PFSK-1 (cell line): ENCODE measurements at regions not wholly inside any gene's neighbourhood (a gene's known extent, or its start where the extent isn't known, plus 50 kb on each side); places are given as distances from the start of the nearest gene placed in this dataset.

ENCODE experiments used
- FOXP2 ChIP-seq: optimal IDR thresholded peaks from 2 replicates; pipeline ENCODE3; 2011; ENCODE audit warnings: borderline replicate concordance, control low read depth, inconsistent platforms; ENCODE audit not compliant: insufficient read depth; ENCODE audit errors: extremely low read length, extremely low read depth
- POLR2AphosphoS5 ChIP-seq: IDR thresholded peaks from 2 replicates; pipeline ENCODE4 v1.6.1; 2012; ENCODE audit warnings: low read depth, mild to moderate bottlenecking, control low read depth, low read length, moderate library complexity
- REST ChIP-seq, 2 experiments: IDR thresholded peaks; 2 replicates each; pipeline versions ENCODE4 v1.6.1 to v1.8.0; 2011 to 2012; ENCODE audit warnings: low read depth in 2 of 2, low read length in 2 of 2, control low read depth in 1 of 2, inconsistent platforms in 1 of 2, mild to moderate bottlenecking in 1 of 2, moderate library complexity in 1 of 2; ENCODE audit not compliant: insufficient read depth in 1 of 2
- SIN3A ChIP-seq: IDR thresholded peaks from 2 replicates; pipeline ENCODE4 v1.6.1; 2012; ENCODE audit warnings: mild to moderate bottlenecking, low read length, moderate library complexity, borderline replicate concordance; ENCODE audit not compliant: insufficient read depth
- TAF1 ChIP-seq: IDR thresholded peaks from 2 replicates; pipeline ENCODE4 v1.6.1; 2012; ENCODE audit warnings: low read length, control low read depth, borderline replicate concordance; ENCODE audit not compliant: insufficient read depth

- TF ChIP-seq SIN3A: no peak
- TF ChIP-seq TAF1: no peak
- TF ChIP-seq FOXP2: no peak
- no peak for TF ChIP-seq POLR2AphosphoS5
- no peak for TF ChIP-seq REST (IDR thresholded peaks at IDR 0.05; ENCODE audit: insufficient read depth in 1 of 2, low read depth in 2 of 2, low read length in 2 of 2)
Measured at GRCh38 chr3:168625477-168625876, 529.8 kb upstream of the GOLIM4 start.

GRCh38 chr3:168624892-168625448 lies 529.2 kb upstream of the GOLIM4 start:
- TF ChIP-seq POLR2AphosphoS5: no peak
- no peak for TF ChIP-seq REST (IDR thresholded peaks at IDR 0.05; ENCODE audit: insufficient read depth in 1 of 2, low read depth in 2 of 2, low read length in 2 of 2)
- TF ChIP-seq SIN3A: no peak
- no peak for TF ChIP-seq TAF1
- TF ChIP-seq FOXP2: no peak

GRCh38 chr3:168624195-168624594 lies 528.5 kb upstream of the GOLIM4 start:
- TF ChIP-seq SIN3A: no peak
- TF ChIP-seq REST (IDR thresholded peaks at IDR 0.05; ENCODE audit: insufficient read depth in 1 of 2, low read depth in 2 of 2, low read length in 2 of 2): no peak
- TF ChIP-seq TAF1: no peak
- no peak for TF ChIP-seq POLR2AphosphoS5
- no peak for TF ChIP-seq FOXP2

- TF ChIP-seq REST (IDR thresholded peaks at IDR 0.05; ENCODE audit: insufficient read depth in 1 of 2, low read depth in 2 of 2, low read length in 2 of 2) (no peak), SIN3A (no peak), POLR2AphosphoS5 (no peak), TAF1 (no peak), FOXP2 (no peak)
Measured at GRCh38 chr3:168622795-168623194, 527.1 kb upstream of the GOLIM4 start.

- TF ChIP-seq FOXP2 (no peak), POLR2AphosphoS5 (no peak), TAF1 (no peak), SIN3A (no peak), REST (IDR thresholded peaks at IDR 0.05; ENCODE audit: insufficient read depth in 1 of 2, low read depth in 2 of 2, low read length in 2 of 2) (no peak)
Measured at GRCh38 chr3:168620854-168621253, 525.1 kb upstream of the GOLIM4 start.
